SK-MEL-5 (cell line): ENCODE measurements at regions not wholly inside any gene's neighbourhood (a gene's known extent, or its start where the extent isn't known, plus 50 kb on each side); places are given as distances from the start of the nearest gene placed in this dataset.

ENCODE experiments used
- DNase-seq: peaks from one replicate; pipeline ENCODE4 v3.0.0-alpha.2; 2016; ENCODE audit warnings: low read depth, low spot score
- in situ Hi-C: cut with HindIII; loops from 2 replicates; pipeline ENCODE4 v1.10.0; 2016; ENCODE audit warnings: low sequenced_read_pairs, high pct_unique_total_duplicates, low pct_unique_long_range_greater_than_20kb

DNA sequence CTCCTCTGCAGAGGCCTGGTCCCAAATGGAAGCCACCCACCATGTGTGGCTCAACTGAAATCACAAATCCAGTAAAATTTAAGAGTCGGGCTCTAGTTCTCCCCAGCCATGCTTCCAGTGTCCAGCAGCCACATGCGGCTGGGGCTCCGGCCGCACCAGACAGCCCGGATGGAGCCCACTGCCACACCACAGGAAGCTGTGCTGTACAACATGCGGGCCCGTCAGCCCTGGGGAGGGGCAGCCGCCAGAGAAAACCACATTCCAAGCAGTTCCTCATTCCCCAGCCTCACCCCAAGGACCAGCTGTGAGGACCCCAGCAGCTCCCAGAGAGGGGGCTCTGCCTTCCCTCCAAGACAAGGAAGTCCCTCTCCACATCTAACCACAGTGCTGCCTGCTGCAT is 135.0 kb downstream of the NCOR2 start:
- in situ Hi-C loops, result no loop called here
- no peak for DNase-seq

DNA sequence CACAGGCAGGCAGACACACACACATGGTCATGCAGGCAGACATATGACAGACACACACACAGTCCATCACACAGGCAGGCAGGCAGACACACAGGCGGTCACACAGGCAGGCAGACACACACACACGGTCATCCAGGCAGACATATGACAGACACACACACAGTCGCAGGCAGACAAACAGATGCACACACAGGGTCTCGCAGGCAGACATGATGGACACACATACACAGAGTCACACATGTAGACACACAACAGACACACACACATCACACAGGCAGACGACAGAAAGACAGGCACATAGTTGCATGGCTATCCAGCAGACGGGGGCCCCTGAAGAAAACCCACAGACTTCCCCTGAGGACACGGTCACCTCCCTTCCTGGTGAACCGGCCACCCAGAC is 135.4 kb downstream of the NCOR2 start:
- no peak for DNase-seq
- in situ Hi-C loops, result no loop called here

DNA sequence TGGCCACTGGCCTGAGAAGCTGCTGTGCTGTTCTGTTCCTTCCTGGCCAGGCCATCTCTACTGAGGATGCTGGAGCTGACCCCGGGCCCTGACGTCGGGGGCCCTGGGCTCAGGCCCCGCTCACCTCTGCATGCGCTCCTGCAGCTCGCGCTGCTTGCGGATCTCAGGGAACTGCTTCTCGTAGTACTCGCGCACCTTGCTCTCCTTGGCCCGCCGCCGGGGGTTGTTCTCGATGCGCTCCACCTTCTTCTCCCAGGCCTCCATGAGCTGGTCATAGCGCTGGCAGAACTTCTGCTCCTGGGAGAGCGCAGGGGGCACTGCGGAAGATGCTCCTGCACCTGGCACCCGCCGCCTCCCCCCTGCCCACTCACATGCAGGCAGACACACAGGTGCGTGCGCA is 135.6 kb downstream of the RFLNA start:
- in situ Hi-C loops, result no loop called here
- DNase-seq, result no peak

DNA sequence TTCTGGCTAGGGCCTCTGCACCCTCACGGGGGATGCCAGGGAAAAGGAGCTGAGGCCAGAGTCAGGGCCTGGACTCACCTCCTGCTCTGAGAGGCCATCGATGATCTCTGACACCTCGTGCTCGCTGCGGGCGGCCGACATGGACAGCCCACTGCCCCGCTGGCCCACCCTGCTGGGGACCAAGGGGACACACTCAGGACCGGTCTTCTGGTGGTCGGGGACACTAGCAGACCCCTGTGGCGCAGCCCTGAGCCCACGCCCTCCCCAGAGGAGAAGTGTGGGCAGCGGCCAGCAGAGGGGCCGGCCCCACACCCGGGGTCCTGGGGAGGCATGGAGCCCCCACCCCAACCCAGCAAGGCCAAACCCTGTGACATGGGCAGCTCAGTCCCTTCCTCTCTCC is 134.6 kb downstream of the RFLNA start:
- DNase-seq, result no peak
- in situ Hi-C loops, result no loop called here

DNA sequence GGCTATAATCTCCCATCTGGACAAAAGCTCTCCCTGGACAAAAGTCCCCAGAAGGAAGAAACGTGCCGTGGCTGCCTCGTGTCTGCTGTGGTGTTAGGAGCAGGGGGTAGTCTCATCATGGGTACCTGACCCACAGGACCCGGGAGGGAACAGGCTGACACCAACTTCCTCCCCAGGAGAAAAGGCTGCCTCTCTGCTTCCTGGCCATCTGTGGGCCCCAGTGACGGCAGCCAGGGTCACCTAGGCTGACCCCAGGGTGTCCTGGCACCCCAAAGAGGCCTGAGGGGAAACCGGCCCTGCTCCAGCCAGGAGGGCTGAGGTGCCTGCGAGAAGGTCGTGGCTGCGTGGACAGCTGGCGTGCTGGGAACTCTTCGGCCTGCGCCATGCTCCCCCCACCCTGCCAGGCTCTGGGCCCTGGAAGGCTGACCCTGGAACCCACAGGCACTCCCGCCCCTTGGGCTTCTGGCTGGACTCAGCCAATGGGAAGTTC is 133.9 kb downstream of the RFLNA start:
- in situ Hi-C loops, result no loop called here
- no peak for DNase-seq

DNA sequence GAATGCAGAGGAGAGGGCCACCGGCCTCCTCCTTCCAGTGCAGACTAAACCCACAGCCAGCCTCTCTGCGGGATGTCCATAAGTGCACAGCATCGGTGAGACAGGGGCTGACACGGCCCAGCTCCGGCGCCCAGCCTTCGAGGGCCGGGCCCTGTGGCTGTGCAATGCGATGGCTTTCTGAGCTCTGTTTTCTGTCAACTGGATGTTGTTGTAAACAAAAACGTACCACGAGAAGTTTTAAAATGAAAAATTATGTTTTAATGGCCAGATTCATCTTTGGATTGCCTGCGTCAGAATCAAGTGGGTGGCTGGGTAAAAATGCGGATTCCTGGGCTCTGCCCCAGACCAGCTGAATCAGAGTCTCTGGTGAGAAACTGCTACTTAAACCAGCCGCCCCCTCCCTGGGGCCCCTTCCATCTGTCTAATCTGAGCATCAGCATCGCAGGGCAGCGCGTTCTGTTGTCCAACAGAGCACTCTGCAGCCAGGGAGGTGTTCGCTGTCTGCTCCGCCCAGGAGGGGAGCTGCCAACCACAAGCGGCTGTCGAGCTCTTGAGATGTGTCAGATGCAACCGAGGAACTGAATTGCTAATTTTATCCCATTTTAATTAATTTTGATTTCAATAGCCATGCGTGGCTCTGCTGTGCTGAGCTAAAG is 133.4 kb downstream of the RFLNA start:
- in situ Hi-C loops, result no loop called here
- no peak for DNase-seq

DNA sequence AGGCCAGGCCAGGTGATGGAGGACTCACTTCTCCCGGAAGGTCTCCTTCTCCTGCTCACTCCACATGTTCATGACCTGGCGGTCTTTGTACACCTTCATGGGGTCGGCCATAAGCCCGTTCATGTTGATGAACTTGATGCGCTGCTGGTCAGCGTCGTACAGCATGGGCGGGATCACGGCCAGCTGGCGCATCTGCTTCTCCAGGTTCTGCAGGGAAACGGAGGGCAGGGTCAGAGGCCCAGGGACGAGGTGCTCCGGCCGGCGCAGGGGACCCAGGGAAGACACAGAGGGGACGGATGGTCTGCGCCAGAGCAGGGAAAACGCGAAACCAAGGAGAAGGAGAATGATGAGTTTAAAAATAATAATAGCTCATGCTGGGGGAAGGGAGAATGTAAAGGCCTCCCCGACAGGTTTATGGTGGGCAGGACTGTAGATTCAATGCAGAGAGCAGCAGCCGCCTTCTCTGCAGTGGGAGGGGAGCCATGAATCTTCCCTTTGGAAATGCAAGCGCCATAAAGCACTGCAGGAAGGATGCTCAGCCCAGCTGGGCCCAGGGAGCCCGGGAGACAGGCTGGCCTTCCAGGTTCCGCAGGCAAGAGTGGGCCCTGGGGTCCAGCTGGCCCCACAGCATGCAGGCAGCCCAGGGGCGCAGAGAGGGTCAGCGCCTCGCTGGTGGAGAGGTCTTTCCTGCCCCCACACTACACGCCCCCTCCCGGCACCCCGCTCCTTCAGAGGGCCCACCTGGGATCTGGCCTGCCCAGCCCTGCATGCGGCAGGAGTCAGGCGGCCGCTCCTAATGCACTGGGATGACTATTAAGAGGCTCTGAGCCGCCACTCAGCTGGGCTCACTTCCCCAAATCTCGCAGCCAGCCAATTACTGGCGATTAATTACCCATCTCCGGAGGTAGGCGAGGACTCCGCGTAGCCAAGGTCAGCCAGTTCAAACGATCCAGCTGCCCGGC is 132.0 kb downstream of the RFLNA start:
- in situ Hi-C loops, result no loop called here
- DNase-seq, result no peak

DNA sequence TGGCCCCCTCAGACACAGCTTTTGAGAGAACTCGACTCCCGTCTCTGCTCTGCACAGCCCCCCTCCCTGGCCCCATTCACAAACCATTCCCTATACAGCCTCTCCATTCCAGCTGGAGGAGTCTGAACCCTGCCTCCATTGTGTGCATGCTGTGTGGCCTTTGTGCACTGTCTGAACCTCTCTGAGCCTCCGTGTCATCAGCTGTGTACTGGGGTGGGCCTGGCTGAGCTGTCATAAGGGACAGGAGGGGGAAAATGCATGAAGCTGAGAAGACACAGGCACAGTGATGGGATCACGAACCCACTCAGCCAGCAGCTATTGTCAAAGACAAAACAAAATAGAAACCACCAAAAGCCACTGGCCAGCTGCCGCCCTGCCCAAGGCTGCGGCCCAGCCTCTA is 130.8 kb downstream of the RFLNA start:
- in situ Hi-C loops, result no loop called here

DNA sequence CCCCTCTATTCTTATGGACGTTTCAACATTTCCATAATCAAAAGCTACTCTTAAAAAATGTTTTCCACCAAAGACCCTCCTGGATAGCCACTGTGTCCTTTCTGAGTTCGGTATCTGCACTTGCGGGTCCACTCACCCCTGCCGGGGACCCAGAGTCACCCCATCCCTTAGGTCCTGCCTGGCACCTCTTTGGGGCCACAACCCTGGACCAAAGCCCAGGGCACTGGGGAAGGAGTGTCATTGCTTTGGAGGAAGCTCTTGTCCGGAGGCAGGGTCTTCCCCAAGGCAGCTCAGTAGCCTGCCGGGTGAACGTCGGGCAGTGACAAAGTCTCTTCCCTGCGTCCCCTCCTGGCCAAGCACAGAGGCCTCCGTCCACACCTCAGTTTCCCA is 129.6 kb downstream of the RFLNA start:
- in situ Hi-C loops, result no loop called here

More for the DNA sequence above, 130.8 kb downstream of the RFLNA start:
- DNase-seq, result no peak

DNA sequence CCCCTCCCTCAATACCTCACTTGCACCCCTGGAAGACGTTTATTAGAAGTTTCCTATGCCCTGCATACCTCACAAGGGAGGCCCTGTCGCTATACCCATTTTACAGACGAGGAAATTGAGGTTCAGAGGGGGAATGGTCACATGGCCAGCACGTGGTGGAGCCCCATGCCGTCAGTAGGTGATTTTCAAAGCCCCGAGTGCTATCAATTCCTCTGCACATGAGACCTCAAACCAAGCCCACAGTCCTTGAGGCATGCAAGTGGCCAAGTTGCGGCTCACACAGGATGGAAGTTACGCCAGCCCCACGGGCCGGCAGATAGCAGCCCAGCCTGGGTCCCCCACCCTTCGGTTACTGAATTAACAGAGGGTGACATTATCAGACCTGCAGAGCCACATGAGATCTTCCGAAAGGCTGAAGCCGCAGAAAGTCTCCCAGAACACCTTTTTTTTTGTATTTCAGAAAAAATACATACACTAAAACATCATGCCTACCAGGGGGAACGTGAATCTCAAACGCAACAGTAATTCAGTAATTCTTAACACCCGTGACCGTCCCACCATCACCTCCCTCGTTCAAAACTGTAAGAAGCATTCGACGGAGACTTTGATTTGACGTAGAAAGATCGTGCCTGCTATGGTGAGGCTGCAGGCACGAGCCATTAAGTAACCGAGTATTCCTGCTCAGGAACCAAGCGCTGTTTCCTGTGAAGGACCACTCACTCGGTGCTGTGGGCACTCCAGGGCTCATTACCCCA is 129.0 kb downstream of the RFLNA start:
- in situ Hi-C loops, result no loop called here

More for the DNA sequence above, 129.6 kb downstream of the RFLNA start:
- no peak for DNase-seq

DNA sequence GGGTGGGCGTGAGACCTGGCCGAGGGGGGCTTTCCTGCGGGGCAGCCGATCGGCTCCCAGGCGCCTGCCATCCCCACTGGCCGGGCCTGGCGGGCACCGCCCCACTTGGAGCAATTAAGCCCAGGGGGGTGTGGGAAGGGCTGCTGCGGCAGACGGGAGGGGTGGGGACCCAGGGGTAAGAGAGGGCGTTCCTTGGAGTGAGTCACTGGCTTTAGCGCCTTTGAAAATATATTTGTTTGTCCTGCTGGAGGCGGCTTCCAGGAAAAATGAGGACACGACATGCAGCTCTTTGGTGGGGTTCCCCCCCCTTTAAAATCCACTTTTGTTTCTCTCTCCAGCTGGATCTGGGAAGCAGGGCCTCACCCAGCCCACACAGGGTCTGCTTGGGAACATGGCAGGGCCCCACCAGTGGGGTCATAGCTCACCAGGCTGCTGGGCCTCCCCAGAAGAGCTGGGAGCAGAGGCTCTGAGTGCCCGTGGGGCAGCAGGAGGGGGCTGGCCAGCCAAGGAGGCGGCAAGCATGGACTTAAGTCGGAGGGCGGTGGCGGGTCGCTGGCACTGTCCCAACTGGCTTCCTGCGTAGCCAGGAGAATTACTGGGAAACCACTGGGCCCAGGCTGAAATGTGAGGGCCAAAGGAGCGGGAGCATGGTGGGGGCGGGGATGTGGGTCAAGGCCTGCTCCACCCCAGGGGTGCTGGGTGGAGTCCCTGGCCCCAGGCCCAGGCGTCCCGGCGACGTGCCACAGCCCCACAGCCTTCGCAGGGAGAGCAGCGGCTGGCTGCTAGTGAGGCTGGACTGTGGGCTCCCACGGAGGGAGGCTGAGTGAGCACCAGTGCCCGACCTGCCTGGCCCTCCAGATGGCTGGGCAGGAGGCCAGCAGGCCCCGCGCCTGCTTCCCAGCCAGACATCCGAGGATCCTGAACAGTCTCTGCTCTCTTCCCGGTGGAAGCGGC is 128.0 kb downstream of the RFLNA start:
- DNase-seq, result no peak
- in situ Hi-C loops, result no loop called here

More for the DNA sequence above, 129.0 kb downstream of the RFLNA start:
- no peak for DNase-seq

DNA sequence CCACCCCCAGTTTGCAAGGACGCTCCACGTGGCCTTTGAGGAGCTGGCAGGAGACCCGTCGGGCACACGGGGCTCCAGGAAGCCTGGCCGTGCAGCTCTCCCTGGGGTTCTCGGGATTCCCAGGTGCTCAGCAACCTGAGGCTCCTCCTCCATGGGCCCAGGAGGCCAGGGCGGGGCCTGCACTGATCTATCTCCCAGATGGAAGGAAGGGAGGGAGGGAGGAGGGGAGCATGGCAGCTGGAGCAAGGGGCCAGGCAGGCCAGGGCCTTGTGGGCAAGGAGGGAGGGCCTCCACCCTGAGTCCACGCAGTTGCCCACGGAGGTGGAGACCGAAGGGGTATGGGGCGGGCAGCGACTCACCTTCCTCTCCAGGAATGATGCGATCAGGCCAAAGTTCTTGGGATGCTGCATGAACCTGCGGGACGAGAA is 127.3 kb downstream of the RFLNA start:
- no peak for DNase-seq
- in situ Hi-C loops, result no loop called here

DNA sequence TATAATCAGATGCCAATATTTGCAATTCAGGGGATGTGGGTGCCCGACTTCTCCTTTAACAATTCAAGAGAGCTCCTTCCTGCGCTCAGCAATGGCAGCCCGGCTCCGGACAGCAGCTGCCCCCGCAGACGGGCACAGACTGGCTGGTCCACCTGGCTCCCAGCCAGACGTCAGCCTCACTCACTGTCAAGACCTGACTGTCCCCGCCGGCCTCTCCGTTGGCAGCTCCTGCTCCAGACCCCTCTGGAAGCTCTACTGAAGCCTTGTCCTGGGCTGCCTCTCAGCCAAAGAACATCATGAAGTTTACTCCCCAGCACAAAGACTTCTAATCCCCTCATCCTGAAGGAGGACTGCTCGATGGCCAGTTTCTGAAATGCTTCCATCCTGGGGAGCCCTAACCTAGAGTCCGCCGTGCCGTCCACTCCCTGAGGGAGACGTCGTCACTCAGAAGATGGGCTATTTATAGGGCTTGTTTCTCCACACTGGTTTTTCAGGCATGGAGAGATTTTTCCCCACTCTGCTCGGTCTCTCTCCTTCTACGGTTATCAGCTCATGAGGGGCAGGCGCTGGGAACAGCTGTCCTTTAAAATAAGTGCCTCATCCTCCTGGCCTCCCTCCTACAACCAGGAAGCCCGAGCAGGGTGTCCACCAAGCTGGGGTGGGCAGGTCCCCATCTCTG is 126.2 kb downstream of the RFLNA start:
- in situ Hi-C loops, result no loop called here
- DNase-seq, result no peak

DNA sequence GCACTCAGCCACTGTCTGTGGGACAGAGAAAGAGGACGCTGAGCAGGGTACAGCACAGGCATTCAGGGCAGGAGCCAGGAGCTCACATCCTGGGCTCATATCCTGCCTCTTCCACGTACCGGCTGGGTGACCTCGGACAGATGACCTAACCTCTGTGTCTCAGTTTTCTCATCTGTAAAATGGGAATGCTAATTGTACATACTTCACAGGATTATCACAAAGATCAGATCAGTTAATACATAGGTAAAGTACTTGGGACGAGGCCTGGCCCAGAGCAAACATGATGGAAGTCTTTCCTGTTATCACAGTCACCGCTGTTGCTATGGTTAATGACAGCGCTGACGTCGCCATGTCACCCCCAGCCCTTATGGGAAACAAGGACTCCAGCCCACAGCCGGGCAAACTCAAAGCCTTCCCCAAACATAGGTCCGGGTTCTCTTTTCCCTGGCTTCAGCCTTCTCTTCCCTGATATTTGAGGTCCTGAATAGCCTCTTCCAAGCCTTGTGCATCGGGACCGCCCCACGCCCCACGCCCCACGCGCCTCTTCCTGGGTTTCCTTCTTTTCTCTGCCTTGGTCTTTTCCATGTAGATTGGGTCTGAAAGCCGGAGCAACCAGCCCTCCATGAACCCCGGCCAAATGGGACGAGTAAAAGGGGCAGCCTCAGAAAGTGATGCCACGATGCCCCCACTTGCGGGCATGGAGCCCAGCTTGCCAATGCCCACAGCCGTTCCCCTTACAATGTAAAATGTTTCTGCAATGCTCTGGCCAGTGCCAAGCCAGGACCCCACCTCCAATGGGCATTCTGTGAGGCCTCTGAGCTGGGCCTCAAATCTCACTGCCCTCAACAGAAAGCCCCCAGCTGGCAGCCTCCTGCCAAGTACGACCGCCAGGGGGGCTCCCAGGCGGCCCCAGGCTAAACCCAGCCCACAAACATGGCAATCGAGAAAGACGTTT is 125.4 kb downstream of the RFLNA start:
- in situ Hi-C loops, result no loop called here
- DNase-seq, result no peak

DNA sequence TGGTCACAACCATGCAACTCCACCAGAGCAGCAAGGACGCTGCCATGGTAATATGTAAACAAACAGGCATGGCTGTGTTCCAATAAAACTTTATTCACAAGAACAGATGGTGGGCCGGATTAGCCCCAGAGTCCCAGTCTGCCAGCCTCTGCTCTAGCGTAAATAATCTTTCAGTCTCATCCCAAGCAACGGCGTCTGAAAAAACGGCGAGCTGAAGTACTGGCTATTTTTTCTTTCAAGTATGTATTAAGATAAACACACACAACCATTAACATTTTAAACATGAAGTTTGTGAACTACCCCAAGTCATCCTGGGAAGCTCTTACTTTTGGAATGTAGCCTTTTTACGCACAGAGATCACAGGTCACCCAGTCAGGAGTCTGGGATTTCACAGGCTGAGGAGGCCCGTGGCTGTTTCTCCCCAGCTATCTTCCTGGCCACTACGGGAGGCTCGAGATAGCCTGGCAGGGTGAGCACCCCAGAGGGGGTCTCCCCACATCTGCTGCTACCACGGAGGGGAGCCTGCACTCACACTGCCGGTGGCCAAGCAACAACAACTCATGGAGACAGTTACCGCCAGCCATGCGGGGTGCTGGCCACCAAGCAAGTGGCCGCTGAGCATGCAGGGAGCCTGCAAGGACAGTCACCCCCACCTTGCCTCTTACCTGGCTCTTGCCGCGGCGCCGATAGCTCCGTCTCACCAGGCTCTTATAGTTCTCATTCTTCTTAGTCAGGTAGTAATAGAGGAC is 124.6 kb downstream of the RFLNA start:
- in situ Hi-C loops, result no loop called here
- DNase-seq, result no peak
